ENCODE measurements at regions not wholly inside any gene's neighbourhood (a gene's known extent, or its start where the extent isn't known, plus 50 kb on each side); places are given as distances from the start of the nearest gene placed in this dataset.

GRCh38 chr9:81191222-81191621 is 498.1 kb downstream of the TLE1 start:
- TF ChIP-seq CTCF (IDR thresholded peaks at IDR 0.05) = no peak
- TF ChIP-seq POLR2AphosphoS5 (IDR thresholded peaks at IDR 0.05; ENCODE audit: low read depth, low read length) = no peak
- no peak for TF ChIP-seq SIN3A (IDR thresholded peaks at IDR 0.05; ENCODE audit: borderline replicate concordance, insufficient read depth, low read depth, low read length)

Measured in Panc1 (cell line).